ENCODE measurements at regions not wholly inside any gene's neighbourhood (a gene's known extent, or its start where the extent isn't known, plus 50 kb on each side); places are given as distances from the start of the nearest gene placed in this dataset.

- TF ChIP-seq ZNF138 (CRISPR knock-in tag; conservative IDR thresholded peaks at IDR 0.05) (no peak), CTCF (IDR thresholded peaks at IDR 0.05) (no peak)
These were observed 296.1 kb upstream of the RASGRP1 start for GRCh38 chr15:38860674-38861073.
